ENCODE measurements at regions not wholly inside any gene's neighbourhood (a gene's known extent, or its start where the extent isn't known, plus 50 kb on each side); places are given as distances from the start of the nearest gene placed in this dataset.

DNA sequence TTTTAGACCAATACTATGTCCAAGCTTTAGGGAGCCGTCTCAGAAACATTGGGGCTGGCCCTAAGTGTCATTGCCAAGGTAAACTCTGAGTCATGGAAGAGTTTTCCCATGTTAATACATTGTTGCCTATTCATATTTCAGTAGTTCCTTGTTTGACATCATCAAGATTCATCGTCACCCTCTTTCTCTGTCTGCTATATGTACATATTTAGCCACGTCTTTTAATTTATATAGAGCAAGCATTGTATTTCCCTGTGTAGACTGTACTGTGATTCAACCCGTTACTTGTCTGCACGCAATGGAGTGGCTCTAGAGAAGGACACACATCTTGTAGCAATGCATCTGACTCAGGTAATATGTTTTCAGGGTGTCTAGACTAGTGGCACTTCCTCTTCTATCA lies 217.9 kb upstream of the TPK1 start:
- Histone ChIP-seq H3K27me3 (ENCODE audit: low read length) (no peaks in the 10 kb centered on the region), H3K4me3 (ENCODE audit: insufficient read depth, low read length, poor library complexity, severe bottlenecking) (no peak overlapping the region), H3K4me2 (ENCODE audit: low read depth, low read length, poor library complexity, severe bottlenecking) (no peak overlapping the region), H3K9me3 (ENCODE audit: insufficient read depth, low read length) (no peaks in the 10 kb centered on the region), H2AFZ (ENCODE audit: low read depth, low read length, severe bottlenecking) (no peak overlapping the region), H3K36me3 (ENCODE audit: low read length) (no peaks in the 10 kb centered on the region), H4K20me1 (ENCODE audit: low read depth, low read length) (no peaks in the 10 kb centered on the region), H3K27ac (ENCODE audit: low read depth, low read length) (no peak overlapping the region), H3K9ac (ENCODE audit: low read length) (no peak overlapping the region), H3F3A (ENCODE audit: insufficient read depth) (no peaks in the 10 kb centered on the region), H3K79me2 (ENCODE audit: insufficient read depth, low read length) (no peaks in the 10 kb centered on the region), H3K9me2 (replicated peaks; ENCODE audit: insufficient read depth, low read length) (no peaks in the 10 kb centered on the region)
- TF ChIP-seq, protein P1, sequence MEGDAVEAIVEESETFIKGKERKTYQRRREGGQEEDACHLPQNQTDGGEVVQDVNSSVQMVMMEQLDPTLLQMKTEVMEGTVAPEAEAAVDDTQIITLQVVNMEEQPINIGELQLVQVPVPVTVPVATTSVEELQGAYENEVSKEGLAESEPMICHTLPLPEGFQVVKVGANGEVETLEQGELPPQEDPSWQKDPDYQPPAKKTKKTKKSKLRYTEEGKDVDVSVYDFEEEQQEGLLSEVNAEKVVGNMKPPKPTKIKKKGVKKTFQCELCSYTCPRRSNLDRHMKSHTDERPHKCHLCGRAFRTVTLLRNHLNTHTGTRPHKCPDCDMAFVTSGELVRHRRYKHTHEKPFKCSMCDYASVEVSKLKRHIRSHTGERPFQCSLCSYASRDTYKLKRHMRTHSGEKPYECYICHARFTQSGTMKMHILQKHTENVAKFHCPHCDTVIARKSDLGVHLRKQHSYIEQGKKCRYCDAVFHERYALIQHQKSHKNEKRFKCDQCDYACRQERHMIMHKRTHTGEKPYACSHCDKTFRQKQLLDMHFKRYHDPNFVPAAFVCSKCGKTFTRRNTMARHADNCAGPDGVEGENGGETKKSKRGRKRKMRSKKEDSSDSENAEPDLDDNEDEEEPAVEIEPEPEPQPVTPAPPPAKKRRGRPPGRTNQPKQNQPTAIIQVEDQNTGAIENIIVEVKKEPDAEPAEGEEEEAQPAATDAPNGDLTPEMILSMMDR (IDR thresholded peaks at IDR 0.05; ENCODE audit: insufficient read depth, low read length, poor library complexity, severe bottlenecking): no peak
- TF ChIP-seq EZH2phosphoT487 (conservative IDR thresholded peaks at IDR 0.05; ENCODE audit: low read length): no peak

DNA sequence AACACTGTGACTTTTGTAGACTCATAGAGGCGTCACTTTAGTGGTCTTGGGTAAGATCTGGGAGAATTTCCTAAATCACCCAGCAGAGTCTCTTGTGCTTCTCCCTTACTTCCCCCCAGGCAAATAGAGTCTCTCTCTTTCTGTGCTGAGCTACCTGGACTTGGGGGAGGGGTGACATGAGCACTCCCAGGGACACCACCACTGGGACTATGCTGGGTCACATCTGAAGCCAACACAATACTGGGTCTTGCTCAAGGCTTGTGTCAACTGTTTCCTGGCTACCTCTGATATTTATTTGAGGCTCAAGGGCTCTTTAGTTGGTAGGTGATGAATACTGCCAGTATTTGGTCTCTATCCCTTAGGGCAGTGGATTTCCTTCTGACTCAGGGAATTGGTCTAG lies 214.6 kb upstream of the TPK1 start:
- H2AFZ ChIP-seq (ENCODE audit: low read depth, low read length, severe bottlenecking): no peak overlapping the region
- H3K27ac ChIP-seq (ENCODE audit: low read depth, low read length): no peak overlapping the region
- no peaks in the 10 kb centered on the region for H3K27me3 ChIP-seq (ENCODE audit: low read length)
- no peaks in the 10 kb centered on the region for H3F3A ChIP-seq (ENCODE audit: insufficient read depth)
- H4K20me1 ChIP-seq (ENCODE audit: low read depth, low read length): no peaks in the 10 kb centered on the region
- no peaks in the 10 kb centered on the region for H3K36me3 ChIP-seq (ENCODE audit: low read length)
- H3K4me2 ChIP-seq (ENCODE audit: low read depth, low read length, poor library complexity, severe bottlenecking): no peak overlapping the region
- no peaks in the 10 kb centered on the region for H3K79me2 ChIP-seq (ENCODE audit: insufficient read depth, low read length)
- H3K9ac ChIP-seq (ENCODE audit: low read length): no peak overlapping the region
- no peak for TF ChIP-seq EZH2phosphoT487 (conservative IDR thresholded peaks at IDR 0.05; ENCODE audit: low read length)
- TF ChIP-seq, protein P1 (IDR thresholded peaks at IDR 0.05; ENCODE audit: insufficient read depth, low read length, poor library complexity, severe bottlenecking): no peak
- H3K4me3 ChIP-seq (ENCODE audit: insufficient read depth, low read length, poor library complexity, severe bottlenecking): no peak overlapping the region
- H3K9me2 ChIP-seq (replicated peaks; ENCODE audit: insufficient read depth, low read length): no peaks in the 10 kb centered on the region
- no peaks in the 10 kb centered on the region for H3K9me3 ChIP-seq (ENCODE audit: insufficient read depth, low read length)

DNA sequence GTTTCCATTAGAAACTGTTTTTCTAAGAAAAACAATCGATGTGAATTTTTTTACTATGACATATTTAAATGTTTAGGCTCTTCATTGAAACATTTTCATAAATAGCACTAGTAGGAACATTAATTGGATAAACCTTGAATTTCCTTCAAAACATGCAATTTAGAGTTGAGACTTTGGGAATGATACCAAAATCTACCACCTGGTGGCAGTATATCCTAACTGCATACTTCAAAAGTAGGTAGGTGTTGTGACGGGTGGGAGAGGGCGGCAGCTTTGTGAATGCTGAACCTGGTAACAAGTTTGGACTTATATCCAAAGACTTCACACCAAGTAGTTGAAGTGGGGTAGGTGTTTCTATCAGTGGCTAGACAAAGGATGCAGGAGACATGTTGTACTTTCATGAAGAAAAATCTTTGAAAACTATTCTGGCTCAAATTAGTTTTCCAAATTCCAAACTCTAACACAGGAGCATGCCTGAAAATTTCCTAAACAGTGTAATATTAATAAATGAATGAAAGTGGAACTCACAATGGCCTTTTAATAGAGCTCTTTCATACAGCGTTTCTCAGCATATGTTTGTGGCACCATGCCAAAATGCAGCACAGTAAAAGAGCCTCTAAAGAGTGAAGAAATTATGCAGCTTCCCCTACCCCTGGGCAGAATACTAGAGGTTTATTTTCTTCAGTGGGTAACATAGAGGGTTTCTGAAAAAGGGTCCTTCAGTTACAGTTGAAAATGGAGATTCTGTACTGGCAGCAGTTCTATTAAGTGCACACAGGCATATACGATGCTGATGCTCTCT lies 201.0 kb upstream of the TPK1 start:
- H2AFZ ChIP-seq (ENCODE audit: low read depth, low read length, severe bottlenecking): no peak overlapping the region
- no peaks in the 10 kb centered on the region for H3K9me2 ChIP-seq (replicated peaks; ENCODE audit: insufficient read depth, low read length)
- H3K79me2 ChIP-seq (ENCODE audit: insufficient read depth, low read length): no peaks in the 10 kb centered on the region
- no peak overlapping the region for H3K27ac ChIP-seq (ENCODE audit: low read depth, low read length)
- TF ChIP-seq EZH2phosphoT487 (conservative IDR thresholded peaks at IDR 0.05; ENCODE audit: low read length): no peak
- TF ChIP-seq, protein P1 (IDR thresholded peaks at IDR 0.05; ENCODE audit: insufficient read depth, low read length, poor library complexity, severe bottlenecking): peak; percentile 60
- no peaks in the 10 kb centered on the region for H3K36me3 ChIP-seq (ENCODE audit: low read length)
- no peak overlapping the region for H3K9ac ChIP-seq (ENCODE audit: low read length)
- H3K4me2 ChIP-seq (ENCODE audit: low read depth, low read length, poor library complexity, severe bottlenecking): no peak overlapping the region
- no peaks in the 10 kb centered on the region; the same call in 1 of the 2 replicates for H3K9me3 ChIP-seq (ENCODE audit: insufficient read depth, low read length)
- no peaks in the 10 kb centered on the region for H3F3A ChIP-seq (ENCODE audit: insufficient read depth)
- H4K20me1 ChIP-seq (ENCODE audit: low read depth, low read length): no peaks in the 10 kb centered on the region
- H3K4me3 ChIP-seq (ENCODE audit: insufficient read depth, low read length, poor library complexity, severe bottlenecking): no peak overlapping the region
- H3K27me3 ChIP-seq (ENCODE audit: low read length): no peaks in the 10 kb centered on the region

Measured in SU-DHL-6 (cell line).